Stimulated activated CD4-positive, alpha-beta T cell treated with anti-CD3 and anti-CD28 coated beads, Interleukin-2, amount 100 ng/mL, for 4 hours (primary cell): ENCODE measurements at regions not wholly inside any gene's neighbourhood (a gene's known extent, or its start where the extent isn't known, plus 50 kb on each side); places are given as distances from the start of the nearest gene placed in this dataset.
"Not testable (repeated sequence)": the region's sequence is repeated elsewhere in the genome, so short reads cannot be mapped to it uniquely, and the experiment has no call there.

ENCODE experiments used
- DNase-seq: peaks from one replicate; pipeline ENCODE4 v3.0.0-alpha.2; 2020; ENCODE audit warnings: low read depth

GRCh38 chrX:39402158-39402557, 600.9 kb downstream of the MID1IP1 start:
- DNase-seq: no peak

GRCh38 chrX:39406799-39407198, 605.5 kb downstream of the MID1IP1 start:
- DNase-seq: no peak

GRCh38 chrX:39409246-39409917, 608.1 kb downstream of the MID1IP1 start:
- DNase-seq: no peak

- no peak for DNase-seq
These were observed 613.1 kb downstream of the MID1IP1 start for GRCh38 chrX:39414290-39414854.

- no peak for DNase-seq
These were observed 615.4 kb downstream of the MID1IP1 start for GRCh38 chrX:39416547-39417260.

- no peak for DNase-seq
These were observed 617.0 kb downstream of the MID1IP1 start for GRCh38 chrX:39418254-39418704.

GRCh38 chrX:39418731-39419638, 617.7 kb downstream of the MID1IP1 start:
- no peak for DNase-seq

GRCh38 chrX:39421006-39421405, 619.7 kb downstream of the MID1IP1 start:
- DNase-seq: no peak

GRCh38 chrX:39425124-39425806, 624.0 kb downstream of the MID1IP1 start:
- no peak for DNase-seq

- DNase-seq: no peak
These were observed 624.8 kb downstream of the MID1IP1 start for GRCh38 chrX:39426101-39426500.

- no peak for DNase-seq
These were observed 626.2 kb downstream of the MID1IP1 start for GRCh38 chrX:39427492-39427891.

- DNase-seq: no peak
These were observed 626.6 kb downstream of the MID1IP1 start for GRCh38 chrX:39427906-39428305.

- no peak for DNase-seq
These were observed 629.3 kb downstream of the MID1IP1 start for GRCh38 chrX:39430551-39430950.

- no peak for DNase-seq
These were observed 630.6 kb downstream of the MID1IP1 start for GRCh38 chrX:39431893-39432292.

GRCh38 chrX:39434671-39435070, 633.4 kb downstream of the MID1IP1 start:
- DNase-seq: not testable (repeated sequence)

GRCh38 chrX:39436538-39436937, 635.3 kb downstream of the MID1IP1 start:
- DNase-seq: not testable (repeated sequence)

- no peak for DNase-seq
These were observed 636.6 kb downstream of the MID1IP1 start for GRCh38 chrX:39437670-39438441.

GRCh38 chrX:39438603-39439602, 637.6 kb downstream of the MID1IP1 start:
- DNase-seq: no peak
